Subcutaneous abdominal adipose tissue (tissue), 5 donors: ENCODE measurements at regions not wholly inside any gene's neighbourhood (a gene's known extent, or its start where the extent isn't known, plus 50 kb on each side); places are given as distances from the start of the nearest gene placed in this dataset.

Experiments used
- H3K27ac ChIP-seq: one replicate; pipeline ENCODE4 v1.7.0; 2013; ENCODE audit warnings: low read depth, mild to moderate bottlenecking, inconsistent platforms, low read length, moderate library complexity
- H3K27me3 ChIP-seq, 5 donors: one replicate each; pipeline ENCODE4 v1.7.0; 2013; ENCODE audit warnings: low read length in 5 of 5, inconsistent platforms in 1 of 5; ENCODE audit not compliant: control insufficient read depth in 5 of 5, insufficient read depth in 4 of 5
- H3K36me3 ChIP-seq, 5 donors: one replicate each; pipeline ENCODE4 v1.7.0; 2013; ENCODE audit warnings: low read length in 5 of 5; ENCODE audit not compliant: control insufficient read depth in 5 of 5, insufficient read depth in 5 of 5
- H3K4me1 ChIP-seq, 5 donors: one replicate each; pipeline ENCODE4 v1.7.0; 2013; ENCODE audit warnings: low read length in 5 of 5, mild to moderate bottlenecking in 3 of 5, moderate library complexity in 1 of 5; ENCODE audit not compliant: control insufficient read depth in 5 of 5, insufficient read depth in 5 of 5
- H3K4me3 ChIP-seq, 5 donors: one replicate each; pipeline ENCODE4 v1.7.0; 2013; ENCODE audit warnings: low read length in 5 of 5, low read depth in 1 of 5
- H3K9ac ChIP-seq, 5 donors: one replicate each; pipeline ENCODE4 v1.7.0; 2013; ENCODE audit warnings: low read length in 5 of 5, mild to moderate bottlenecking in 4 of 5, moderate library complexity in 3 of 5
- H3K9me3 ChIP-seq, 5 donors: one replicate each; pipeline ENCODE4 v1.7.0; 2013; ENCODE audit warnings: low read length in 5 of 5; ENCODE audit not compliant: control insufficient read depth in 5 of 5
- donor health status: healthy.
- donor health status: healthy.
- donor health status: healthy.
- donor health status: healthy.
- donor health status: healthy.

DNA sequence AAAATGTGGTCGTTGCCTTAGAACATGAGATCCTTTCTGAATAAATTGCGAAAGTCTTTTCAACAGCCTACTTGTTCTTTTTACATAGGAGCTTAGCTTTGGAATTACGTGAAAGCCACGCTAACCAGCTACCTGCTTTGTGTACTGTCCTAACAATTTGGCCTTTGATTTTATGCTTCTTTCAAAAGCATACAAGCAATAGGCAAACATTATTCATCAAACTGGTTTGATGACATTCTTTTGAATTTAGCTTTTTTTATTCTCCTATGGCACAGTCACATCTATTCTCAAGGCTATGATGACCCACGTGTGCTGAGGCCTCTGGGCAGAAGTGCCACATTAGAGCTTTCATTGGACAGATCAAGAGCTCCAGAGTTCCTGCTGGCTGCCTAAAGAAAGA is 178.0 kb upstream of the DPT start:
- Histone ChIP-seq H3K27ac (no peak overlapping the region), H3K36me3 (no peaks in the 10 kb centered on the region), H3K4me3 (no peak overlapping the region), H3K9me3 (no peaks in the 10 kb centered on the region), H3K9ac (no peak overlapping the region), H3K4me1 (peaks cover 0 to 16% (median 10%) of the 10 kb centered on the region in 5 donors), H3K27me3 (no peaks in the 10 kb centered on the region)

DNA sequence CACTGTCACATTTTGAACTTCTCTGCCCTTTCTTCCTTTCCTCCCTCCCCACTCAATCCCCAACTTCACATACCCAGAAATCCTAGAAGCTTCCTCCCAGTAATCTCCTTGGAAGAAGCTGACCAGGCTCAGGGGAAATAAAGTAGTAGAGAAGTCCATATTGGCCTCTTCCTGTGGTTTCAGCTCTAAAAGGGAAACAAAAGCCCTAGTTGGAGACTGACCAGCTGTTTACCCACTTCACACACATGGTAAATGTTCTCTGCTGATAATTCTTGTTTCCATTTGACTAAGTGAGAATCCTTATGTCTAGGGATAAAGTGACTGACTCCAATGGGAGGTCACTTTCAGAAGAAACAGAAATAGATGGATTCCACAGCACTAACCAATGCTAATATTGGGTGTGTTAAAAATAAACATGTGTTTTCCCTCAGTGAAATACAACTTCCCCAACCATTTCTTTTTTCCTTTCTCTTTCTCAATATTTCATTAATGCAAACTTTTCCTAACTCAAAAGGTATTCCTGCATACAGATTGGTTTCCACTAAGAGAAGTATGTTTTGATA is 178.9 kb upstream of the DPT start:
- no peak overlapping the region for H3K9ac ChIP-seq
- no peaks in the 10 kb centered on the region for H3K27me3 ChIP-seq
- H3K4me3 ChIP-seq = no peak overlapping the region
- peaks cover 0 to 16% (median 10%) of the 10 kb centered on the region in 5 donors for H3K4me1 ChIP-seq
- H3K27ac ChIP-seq = no peak overlapping the region
- no peaks in the 10 kb centered on the region for H3K36me3 ChIP-seq
- H3K9me3 ChIP-seq = no peaks in the 10 kb centered on the region

DNA sequence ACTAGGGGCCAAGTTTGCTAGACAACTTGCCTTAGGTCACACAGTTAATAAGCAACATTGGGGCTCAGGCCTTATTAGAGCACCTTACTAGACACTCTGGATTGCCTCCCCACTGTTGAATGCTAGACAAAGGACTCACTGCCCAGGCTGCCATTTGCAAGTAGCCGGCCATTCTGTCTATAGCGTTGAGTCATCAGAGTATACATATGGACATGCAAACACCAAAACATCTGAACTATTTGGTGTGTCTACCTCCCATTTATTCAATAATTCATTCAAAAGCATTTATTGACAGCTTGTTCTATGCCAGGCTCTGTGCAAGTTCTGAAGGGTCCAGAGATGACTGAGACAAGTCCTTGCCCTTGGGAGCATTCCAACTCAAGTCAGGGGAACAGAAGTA is 181.4 kb upstream of the DPT start:
- Histone ChIP-seq H3K9ac (no peak overlapping the region), H3K4me3 (no peak overlapping the region), H3K4me1 (peaks cover 0 to 16% (median 10%) of the 10 kb centered on the region in 5 donors), H3K27ac (no peak overlapping the region), H3K27me3 (no peaks in the 10 kb centered on the region), H3K9me3 (no peaks in the 10 kb centered on the region), H3K36me3 (no peaks in the 10 kb centered on the region)

DNA sequence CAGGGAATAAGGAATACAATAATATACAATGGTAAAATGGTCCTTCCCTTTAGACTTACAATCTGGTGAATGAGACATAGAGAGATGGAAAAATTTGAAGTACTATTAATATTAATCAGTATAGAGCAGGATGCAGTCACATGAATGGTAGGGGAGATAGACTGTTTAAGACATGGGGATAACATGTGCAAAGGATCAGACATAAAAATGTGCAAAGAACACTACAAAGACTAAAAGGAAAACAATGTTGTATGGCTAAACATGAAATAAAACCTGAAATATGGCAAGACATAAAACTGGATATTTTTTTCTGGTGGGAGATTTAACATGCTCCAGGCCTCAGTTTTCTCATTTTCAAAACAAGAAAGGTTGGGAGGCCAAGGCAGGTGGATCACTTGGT is 182.4 kb upstream of the DPT start:
- H3K4me3 ChIP-seq = no peak overlapping the region
- H3K36me3 ChIP-seq = no peaks in the 10 kb centered on the region
- no peak overlapping the region for H3K27ac ChIP-seq
- H3K9me3 ChIP-seq = no peaks in the 10 kb centered on the region
- no peak overlapping the region for H3K9ac ChIP-seq
- H3K27me3 ChIP-seq = no peaks in the 10 kb centered on the region
- peaks cover 0 to 16% (median 10%) of the 10 kb centered on the region in 5 donors for H3K4me1 ChIP-seq

DNA sequence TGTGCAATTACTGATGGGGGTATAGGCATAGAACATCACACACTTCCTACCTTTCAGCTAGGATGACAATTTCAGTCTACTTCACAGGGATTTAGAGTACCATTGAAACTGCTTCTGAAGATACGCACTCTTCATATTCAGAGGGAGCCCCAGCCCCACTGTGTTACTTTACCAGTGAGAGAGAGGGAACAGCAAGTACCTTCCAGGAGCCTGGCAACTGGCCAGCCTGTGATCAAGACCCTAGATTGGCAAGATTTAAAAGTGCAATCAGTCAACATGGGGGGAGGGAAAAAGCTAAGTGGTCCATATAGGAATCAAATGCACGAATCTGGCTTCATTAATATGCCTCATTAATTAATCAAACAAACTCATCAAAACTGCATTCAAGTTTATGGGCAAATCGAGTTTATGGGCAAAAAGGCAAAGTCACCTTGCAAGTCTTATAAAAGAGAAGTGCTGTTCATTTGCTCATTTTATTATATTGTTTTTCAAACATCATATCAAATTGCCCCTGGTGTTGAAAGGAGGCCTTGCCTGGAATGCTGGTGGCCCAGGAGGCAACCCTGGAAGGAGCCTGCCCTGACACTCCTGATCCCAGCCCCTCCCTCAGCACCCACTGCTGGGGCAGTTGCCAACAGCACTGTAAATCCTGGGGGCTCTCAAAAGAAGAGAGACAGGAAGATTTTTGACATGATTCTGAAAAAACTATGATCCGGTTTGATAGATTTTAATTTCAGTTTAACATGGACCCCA is 184.9 kb upstream of the DPT start:
- Histone ChIP-seq H3K9ac (no peak overlapping the region), H3K27ac (no peak overlapping the region), H3K36me3 (no peaks in the 10 kb centered on the region)

DNA sequence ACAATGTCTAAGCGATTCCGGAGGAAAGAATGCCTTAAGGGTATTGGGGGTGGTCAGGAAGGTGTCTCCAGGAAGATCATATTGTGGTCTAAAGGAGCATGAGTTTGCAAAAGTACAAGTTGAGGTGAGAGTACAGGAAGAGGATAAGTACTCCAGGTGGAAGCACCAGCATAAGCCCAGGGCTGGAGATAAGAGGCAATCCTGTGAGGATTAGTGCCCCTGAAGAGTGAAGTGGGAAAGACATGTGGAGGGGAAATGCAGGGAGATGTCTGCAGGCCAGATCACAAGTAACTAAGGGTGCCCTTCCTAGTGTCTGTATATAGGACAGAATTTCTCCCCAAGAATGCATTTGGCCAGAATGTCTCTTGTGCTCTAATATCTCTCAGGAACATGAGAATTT is 188.3 kb upstream of the DPT start:
- Histone ChIP-seq H3K4me1 (peaks cover 0 to 36% (median 10%) of the 10 kb centered on the region in 5 donors), H3K9me3 (no peaks in the 10 kb centered on the region), H3K9ac (no peak overlapping the region), H3K27ac (no peak overlapping the region), H3K36me3 (no peaks in the 10 kb centered on the region), H3K4me3 (no peak overlapping the region), H3K27me3 (no peaks in the 10 kb centered on the region)

More for the DNA sequence above, 184.9 kb upstream of the DPT start:
- Histone ChIP-seq H3K9me3 (no peaks in the 10 kb centered on the region), H3K4me3 (no peak overlapping the region), H3K27me3 (no peaks in the 10 kb centered on the region), H3K4me1 (peaks cover 0 to 5% (median 0%) of the 10 kb centered on the region in 5 donors)

DNA sequence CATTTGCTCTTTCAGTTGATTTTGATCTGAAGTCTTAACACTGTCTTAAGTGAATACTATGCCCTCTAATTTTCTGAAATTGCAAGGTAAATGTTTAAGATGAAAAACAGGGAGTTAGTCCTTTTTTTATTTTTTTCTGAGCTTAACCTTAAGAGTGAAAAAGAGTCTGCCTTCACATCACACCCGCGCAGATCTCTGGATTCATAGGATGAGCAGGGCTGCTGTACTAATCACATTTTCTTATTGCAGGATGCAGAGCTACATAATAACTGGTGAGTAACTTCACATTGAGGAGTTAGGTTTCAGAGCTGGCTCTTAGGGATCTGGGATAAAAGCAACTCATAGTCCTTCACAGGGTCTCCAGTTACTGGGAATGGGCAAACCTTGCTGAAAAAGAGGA is 188.7 kb upstream of the ATP1B1 start:
- Histone ChIP-seq H3K36me3 (no peaks in the 10 kb centered on the region), H3K9ac (no peak overlapping the region), H3K4me3 (no peak overlapping the region), H3K9me3 (no peaks in the 10 kb centered on the region), H3K27ac (no peak overlapping the region), H3K27me3 (no peaks in the 10 kb centered on the region), H3K4me1 (peaks cover 0 to 36% (median 10%) of the 10 kb centered on the region in 5 donors)

DNA sequence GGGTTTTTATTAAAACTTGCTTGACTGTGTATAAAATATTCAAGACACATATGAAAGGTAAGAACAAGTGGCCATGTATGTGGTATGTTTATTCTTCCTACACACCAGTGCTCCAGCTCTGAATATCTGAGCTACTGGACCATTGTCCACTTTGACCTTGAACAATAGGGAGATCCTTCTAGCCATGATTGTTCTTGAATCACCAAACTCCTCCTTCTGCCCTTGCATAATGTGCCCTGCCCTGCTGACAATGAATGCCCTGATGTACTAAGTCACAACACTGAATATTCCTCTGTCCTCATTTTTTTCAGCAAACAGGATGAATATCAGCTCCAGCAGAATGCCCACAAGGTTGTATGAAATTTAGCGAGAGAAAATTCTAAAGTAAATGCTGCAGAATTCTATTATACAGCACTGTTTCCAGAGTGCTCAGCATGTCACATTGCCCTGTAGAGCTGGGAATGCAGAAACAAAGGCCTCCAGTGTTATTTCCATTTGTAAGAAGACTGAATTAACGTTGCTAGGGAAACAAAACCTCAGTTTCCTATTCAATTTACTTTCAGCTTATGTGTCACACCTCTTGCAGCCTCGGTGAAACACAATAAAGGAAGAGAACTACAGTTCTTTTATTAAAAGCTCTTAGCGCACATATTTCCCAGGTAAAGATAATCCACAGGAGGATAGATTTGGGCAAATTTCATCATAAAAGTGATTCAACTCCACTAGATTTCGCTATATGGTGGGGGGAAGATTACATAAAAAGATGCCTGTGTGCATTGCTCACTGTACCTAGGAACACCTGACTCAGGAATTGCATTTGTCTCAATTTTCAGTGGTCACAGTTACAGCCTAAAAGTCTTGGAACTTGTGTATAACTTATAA is 187.4 kb upstream of the ATP1B1 start:
- peaks cover 0 to 36% (median 10%) of the 10 kb centered on the region in 5 donors for H3K4me1 ChIP-seq
- H3K4me3 ChIP-seq = no peak overlapping the region
- H3K9me3 ChIP-seq = no peaks in the 10 kb centered on the region
- no peaks in the 10 kb centered on the region for H3K36me3 ChIP-seq
- H3K9ac ChIP-seq = no peak overlapping the region
- no peak overlapping the region for H3K27ac ChIP-seq
- H3K27me3 ChIP-seq = no peaks in the 10 kb centered on the region

DNA sequence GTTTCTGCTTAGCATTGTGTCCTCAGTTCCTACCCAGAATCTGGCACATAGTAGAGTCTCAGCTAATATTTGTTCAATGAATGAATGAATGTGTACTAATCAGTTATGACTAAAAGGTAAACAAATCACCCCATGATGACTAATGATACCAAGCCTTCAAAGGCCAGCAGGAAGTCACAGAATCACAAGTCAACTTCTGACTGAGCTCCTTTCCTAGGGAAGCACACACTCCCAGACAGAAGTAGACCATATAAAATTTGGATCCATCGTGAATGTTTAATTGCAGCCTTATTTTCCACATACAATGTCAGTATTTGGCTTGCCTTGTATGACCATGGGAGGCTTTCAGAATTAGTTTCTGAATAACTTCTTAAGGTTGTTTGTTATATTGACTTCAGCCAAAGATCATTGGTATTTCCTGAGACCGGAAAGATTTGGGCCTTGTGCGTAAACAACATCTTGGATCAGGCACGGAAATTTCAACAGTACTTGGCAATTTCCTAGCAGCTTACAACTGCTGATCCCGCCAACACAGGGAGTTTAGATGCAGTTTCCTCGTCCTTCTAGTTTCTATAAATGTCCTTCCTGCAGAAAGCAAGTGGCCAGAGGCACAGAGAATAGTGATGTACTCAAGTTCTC is 185.9 kb upstream of the ATP1B1 start:
- peak overlapping the region in 2 of 5 donors; percentile 1 to 4 for H3K4me3 ChIP-seq
- peak overlapping the region; percentile 33 for H3K27ac ChIP-seq
- H3K4me1 ChIP-seq = peaks cover 0 to 36% (median 10%) of the 10 kb centered on the region in 5 donors
- H3K9ac ChIP-seq = peak overlapping the region in 1 of 5 donors; percentile 19
- H3K27me3 ChIP-seq = no peaks in the 10 kb centered on the region
- H3K9me3 ChIP-seq = no peaks in the 10 kb centered on the region
- H3K36me3 ChIP-seq = no peaks in the 10 kb centered on the region
